IPS-NIHi7 (cell line): ENCODE measurements at regions not wholly inside any gene's neighbourhood (a gene's known extent, or its start where the extent isn't known, plus 50 kb on each side); places are given as distances from the start of the nearest gene placed in this dataset.

Experiments
- DNase-seq: peaks from one replicate; pipeline ENCODE4 v3.0.0; 2012; ENCODE audit warnings: mixed read lengths; ENCODE audit errors: extremely low spot score

DNA sequence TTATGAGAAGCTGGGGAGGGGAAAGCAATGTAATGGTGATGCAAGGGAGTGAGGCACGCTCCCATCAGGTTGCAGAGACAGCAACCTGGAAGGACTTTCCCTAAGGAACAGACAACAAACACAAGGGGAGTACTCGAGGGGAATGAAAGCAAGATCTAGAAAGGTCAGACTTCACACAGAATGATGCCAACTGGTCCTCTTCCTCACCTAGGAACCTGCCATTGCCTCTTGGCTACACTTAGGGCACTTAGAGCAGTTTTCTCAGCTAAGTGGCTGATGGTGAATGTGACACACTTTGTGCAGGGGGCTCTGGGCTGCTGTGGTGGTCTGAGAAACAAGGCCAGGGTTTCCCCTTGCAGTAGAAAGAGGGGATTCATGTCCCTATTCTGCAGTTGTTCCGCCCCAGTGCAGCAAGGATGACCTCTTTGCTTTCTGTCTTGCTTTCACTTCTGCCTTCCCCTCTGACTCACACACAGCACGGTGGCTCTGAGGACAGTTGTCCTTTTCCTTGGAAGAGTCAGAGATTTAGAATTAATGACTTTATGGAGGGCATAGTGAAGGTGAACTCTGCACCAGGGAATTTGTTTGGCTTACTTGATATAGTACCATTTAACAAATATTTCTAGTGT is 394.0 kb upstream of the KLF4 start:
- DNase-seq: no peak

DNA sequence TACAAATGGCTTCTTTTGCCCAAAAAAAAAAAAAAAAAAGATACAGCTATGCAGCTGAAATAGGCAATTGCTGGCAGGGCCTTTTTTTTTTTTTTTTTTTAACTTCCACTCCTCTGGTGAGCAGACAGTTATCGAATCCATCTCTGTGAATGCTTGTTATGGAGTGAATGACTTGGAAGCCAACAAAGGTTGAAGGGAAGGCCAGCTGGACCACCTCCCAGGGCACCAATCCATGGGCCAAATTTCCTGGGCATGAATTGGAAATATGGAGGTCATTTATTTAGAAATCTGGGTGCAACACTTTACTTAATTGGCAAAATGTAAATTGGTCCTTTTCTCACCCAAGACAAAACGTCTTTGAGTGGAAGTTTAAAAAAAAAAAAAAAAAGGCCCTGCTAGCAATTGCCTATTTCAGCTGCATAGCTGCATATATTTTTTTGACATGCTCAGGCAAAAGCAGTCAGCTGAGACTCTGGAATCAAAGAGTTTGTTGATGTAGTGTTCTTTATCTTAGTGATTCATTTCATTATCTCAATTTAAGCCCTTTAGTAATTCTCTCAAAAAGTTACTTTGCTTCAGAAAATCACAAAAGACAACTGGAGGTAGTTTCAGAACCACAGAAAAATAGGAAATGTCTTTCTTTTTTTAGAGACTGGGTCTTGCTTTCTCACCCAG is 392.2 kb upstream of the KLF4 start:
- no peak for DNase-seq

DNA sequence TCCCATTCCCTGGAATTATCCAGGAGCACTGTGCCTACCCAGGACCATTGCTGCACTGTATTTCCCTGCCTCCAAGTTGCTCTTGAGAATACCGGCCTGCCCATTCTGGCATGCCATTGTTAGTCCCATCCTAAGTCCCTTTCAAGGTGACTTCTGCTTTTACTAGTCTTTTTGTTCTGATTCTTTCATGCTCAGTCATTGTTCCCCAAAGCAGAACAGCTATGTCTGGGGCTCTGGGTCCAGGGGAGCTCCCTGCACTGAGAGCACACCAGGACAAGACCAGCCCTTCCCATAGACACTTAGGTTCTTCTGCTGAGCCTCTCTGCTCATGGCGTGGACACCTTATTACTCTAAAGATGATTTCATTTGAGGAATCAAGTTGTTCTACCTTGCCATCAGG is 388.9 kb upstream of the KLF4 start:
- DNase-seq: no peak

GRCh38 chr9:107875571-107875980 is 386.0 kb upstream of the KLF4 start:
- no peak for DNase-seq

- DNase-seq: no peak
Observed at GRCh38 chr9:107874591-107875369, 385.2 kb upstream of the KLF4 start.

- no peak for DNase-seq
Observed at GRCh38 chr9:107874137-107874536, 384.6 kb upstream of the KLF4 start.

DNA sequence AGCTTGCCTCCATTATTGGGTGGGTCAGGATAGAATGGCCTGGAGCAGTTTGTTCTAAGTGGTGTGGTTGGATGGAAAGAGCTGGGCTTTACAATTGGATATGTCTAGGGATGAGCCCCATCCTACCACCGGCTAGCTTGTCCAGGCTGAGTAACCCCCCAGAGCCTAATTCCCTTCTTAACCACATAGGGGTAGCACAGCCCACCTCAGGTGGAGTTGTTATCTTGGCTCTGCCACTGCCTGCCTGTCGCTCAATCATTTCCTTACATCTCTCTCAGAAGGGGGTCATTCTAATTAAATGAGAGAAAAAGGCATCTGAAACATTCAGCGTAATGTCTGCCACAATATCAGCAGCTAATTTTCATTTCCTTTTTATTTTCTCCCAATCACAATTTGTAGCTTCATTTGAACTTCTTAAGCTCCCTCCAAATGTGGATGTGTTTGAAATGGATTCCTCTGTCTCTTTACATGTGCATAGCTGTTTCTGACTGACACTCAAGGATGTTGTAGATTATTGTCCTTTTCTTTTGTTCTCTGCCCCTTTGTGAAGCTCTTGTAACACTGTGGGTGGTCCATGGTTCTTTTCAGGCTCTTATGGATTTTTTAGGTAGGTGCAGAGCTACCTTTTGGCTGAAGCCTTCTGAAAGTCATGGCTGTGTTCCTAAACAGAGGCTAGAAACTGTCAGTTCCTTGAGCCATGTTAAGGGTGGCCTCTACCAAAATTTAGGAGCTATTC is 383.1 kb upstream of the KLF4 start:
- DNase-seq: peak; percentile 68

DNA sequence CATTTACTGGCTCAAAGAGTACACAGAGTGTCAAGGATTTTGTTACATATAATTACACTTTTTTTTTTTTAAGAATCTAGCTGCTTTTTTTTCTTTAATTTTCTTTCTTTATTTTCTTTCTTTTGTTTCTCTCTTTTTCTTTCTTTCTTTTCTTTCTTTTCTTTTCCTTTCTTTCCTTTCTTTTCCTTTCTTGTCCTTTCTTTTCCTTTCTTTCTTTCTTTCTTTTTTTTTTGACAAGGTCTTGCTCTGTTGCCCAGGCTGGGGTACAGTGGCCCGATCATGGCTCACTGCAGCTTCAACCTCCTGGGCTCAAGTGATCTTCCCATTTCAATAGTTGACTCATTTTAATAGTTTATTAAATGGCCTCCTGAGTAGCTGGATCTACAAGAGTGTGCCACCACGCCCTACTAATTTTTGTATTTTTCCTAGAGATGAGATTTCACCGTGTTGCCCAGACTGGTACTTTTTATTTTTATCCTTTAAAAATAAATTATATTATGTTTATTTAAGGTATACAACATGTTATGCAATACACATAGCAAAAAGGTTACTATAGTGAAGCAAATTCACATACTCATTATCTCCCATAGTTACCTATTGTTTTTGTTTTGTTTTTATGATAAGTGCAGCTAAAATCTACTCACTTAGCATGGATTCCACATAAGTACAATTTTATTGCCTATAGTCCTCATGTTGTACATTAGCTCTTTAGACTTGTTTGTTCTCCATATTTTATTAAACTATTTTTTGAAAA is 381.5 kb upstream of the KLF4 start:
- no peak for DNase-seq

DNA sequence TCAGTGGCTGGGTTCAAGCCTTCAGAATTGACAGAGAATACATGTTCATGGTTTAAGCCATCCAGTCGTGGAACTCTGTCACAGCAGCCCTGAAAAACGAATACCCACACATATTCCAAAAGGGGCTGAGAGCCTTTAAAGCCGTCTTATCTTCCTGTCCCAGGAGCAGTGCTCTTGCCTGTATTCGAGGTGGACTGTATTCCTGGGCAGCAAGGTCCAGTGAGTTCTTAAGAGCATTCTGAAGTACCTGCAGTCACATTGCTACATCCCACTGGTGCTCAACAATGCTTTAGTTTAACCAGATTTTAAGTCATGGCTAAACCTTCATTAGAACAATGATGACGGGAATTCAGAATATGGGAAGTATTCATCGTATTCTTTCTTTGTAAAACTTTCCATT is 380.7 kb upstream of the KLF4 start:
- no peak for DNase-seq

- no peak for DNase-seq
Observed at GRCh38 chr9:107869111-107869510, 379.5 kb upstream of the KLF4 start.

GRCh38 chr9:107868186-107868585 is 378.6 kb upstream of the KLF4 start:
- no peak for DNase-seq

DNA sequence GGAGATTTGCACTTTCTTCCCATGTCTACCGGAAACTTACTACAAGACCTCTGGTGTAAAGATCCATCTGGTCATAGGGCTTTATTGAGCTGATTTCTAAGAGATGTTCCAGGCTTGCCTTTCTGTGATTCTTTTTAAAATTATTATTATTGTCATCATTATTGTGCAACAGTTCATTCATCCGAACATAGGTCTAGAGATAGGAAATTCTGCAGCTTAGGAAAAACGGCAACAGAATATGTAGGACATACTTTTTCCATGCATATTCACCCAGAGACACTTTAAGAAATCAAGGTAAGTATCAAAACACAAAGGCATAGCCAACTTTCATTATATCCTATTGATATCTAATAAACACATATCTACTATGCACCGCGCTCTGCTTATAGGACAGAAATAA is 378.2 kb upstream of the KLF4 start:
- DNase-seq: no peak

DNA sequence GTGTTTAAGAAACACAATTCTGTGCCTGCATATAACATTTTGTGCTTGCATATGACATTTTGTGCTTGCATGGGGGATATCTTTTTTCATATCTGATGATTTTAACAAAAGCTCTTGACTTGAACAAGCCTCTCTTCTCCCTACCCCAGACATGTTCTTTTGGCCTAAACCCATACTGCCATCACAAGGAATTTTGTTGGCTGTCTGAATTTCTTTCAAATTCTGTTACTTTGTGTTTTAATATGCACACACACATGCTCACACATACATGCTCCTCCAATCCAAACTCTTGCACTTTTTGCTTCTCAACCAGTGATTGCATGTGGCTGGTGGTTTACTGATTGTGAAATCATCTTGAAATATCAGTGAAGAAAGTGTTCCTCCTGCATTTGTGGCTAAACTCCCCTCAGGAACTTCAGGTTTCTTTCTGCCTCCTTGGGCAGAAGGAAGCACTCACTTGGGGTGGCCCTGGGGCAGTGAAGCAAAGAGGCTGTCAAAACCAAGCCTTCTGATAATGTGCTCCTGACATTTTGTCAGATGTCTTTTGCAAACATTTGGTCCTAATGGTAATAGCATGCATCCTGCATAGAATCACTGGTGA is 377.2 kb upstream of the KLF4 start:
- DNase-seq: no peak

- DNase-seq: no peak
Observed at GRCh38 chr9:107863396-107863795, 373.8 kb upstream of the KLF4 start.

- DNase-seq: no peak
Observed at GRCh38 chr9:107862881-107863280, 373.3 kb upstream of the KLF4 start.

DNA sequence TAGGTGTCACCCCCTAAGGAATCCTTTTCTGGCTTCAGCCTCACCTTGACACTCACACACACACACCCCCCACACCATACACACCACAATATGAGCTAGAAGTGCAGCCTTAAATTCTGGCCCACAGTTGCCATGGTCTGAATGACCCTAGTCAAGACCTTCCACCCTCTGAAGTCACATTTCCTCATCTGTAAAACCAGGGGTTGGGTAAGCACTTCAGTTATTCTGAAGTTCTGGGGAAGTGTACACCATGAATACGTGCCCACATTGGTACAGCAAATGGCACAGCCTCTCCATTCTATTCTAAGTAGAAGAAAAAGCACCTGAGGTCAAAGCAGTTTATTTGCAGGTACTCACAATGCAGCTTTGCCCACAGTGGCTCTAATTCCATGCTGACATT is 372.8 kb upstream of the KLF4 start:
- DNase-seq: no peak

DNA sequence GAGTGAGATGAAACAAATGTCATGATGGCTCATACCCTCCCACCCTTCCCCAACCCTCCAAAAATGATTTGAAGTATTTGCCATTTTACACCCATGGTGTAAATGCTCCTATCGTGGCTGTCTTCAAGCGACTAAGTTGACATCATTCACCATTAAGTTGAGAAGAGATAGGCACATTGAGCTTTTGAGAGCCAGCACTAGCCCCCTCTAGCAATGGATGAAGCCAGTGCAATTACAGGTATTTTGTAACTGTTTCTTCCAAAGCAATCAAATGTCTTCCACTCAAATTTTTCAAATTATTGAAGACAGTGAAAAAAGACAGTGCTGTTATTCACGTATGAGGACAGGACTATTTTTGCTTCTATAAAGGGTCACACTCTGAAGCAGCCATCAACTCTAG is 371.5 kb upstream of the KLF4 start:
- no peak for DNase-seq

GRCh38 chr9:107858260-107858659 is 368.7 kb upstream of the KLF4 start:
- no peak for DNase-seq

GRCh38 chr9:107856633-107857032 is 367.1 kb upstream of the KLF4 start:
- no peak for DNase-seq

- no peak for DNase-seq
Observed at GRCh38 chr9:107855164-107855563, 365.6 kb upstream of the KLF4 start.

- DNase-seq: no peak
Observed at GRCh38 chr9:107853461-107853860, 363.9 kb upstream of the KLF4 start.
